K562 (cell line): ENCODE measurements at regions not wholly inside any gene's neighbourhood (a gene's known extent, or its start where the extent isn't known, plus 50 kb on each side); places are given as distances from the start of the nearest gene placed in this dataset.

Source experiments
- ATAC-seq: fragments of 200-7000 bp; cut with Tn5 transposase; 3 replicates; pipeline ENCODE4 v1.9.1; 2020; ENCODE audit warnings: moderate library complexity
- BruUV-seq: library from RNA; stranded (reverse); fragments of 400-500 nt; replicated peaks from 2 replicates; lab custom pipeline; 2021; lab: Mats Ljungman, UMichigan
- CTCF ChIA-PET: fragments of 300-600 bp; formaldehyde crosslinking; extraction: SDS; loops from one replicate; lab custom pipeline; 2021; ENCODE audit warnings: low intra/inter-chr PET ratio; lab: Yijun Ruan, JAX
- POLR2A ChIA-PET: fragments of 300-600, 350-650 bp; sonication (Branson Sonifier 250); formaldehyde crosslinking; extraction: SDS; loops from one replicate; lab custom pipeline; 2021; ENCODE audit warnings: antibody characterized with exemption, inconsistent platforms; lab: Yijun Ruan, JAX
- DNase-seq, 4 experiments: peaks; one replicate each; pipeline versions ENCODE4 v3.0.0 to v3.0.0-alpha.2; 2011 to 2018; ENCODE audit warnings: low spot score in 3 of 4, mixed read lengths in 3 of 4; ENCODE audit errors: extremely low read depth in 1 of 4
- FAIRE-seq: peaks from 2 replicates; lab custom pipeline; 2011; peaks lifted over from hg19 to GRCh38; lab: Jason Lieb, UNC
- H2AFZ ChIP-seq: 2 replicates; pipeline ENCODE4 v1.6.0; 2011; ENCODE audit warnings: low read depth, low read length, control low read depth, inconsistent platforms
- H3K27ac ChIP-seq: fragments of 200-600 bp; 3 replicates; pipeline ENCODE4 v1.8.0; 2011; ENCODE audit warnings: low read depth, mild to moderate bottlenecking, control low read depth, inconsistent platforms, low read length, moderate library complexity, mixed read lengths; ENCODE audit errors: extremely low read depth
- H3K27me3 ChIP-seq, 2 experiments: fragments of 300-600 bp in 1 of 2; 2 replicates in 1 of 2; 3 replicates in 1 of 2; pipeline versions ENCODE4 v1.6.0 to v1.8.0; 2011; ENCODE audit warnings: inconsistent platforms in 2 of 2, low read length in 2 of 2, mild to moderate bottlenecking in 1 of 2, mixed read lengths in 1 of 2, moderate library complexity in 1 of 2; ENCODE audit not compliant: control insufficient read depth in 2 of 2, insufficient read depth in 2 of 2
- H3K36me3 ChIP-seq: fragments of 300-600 bp; 3 replicates; pipeline ENCODE4 v1.8.0; 2011; ENCODE audit warnings: mild to moderate bottlenecking, low read length, inconsistent platforms; ENCODE audit not compliant: control insufficient read depth, insufficient read depth
- H3K4me1 ChIP-seq, 2 experiments: fragments of 200-600 bp in 1 of 2; replicated peaks in 1 of 2; 2 replicates in 1 of 2; 3 replicates in 1 of 2; pipeline versions ENCODE4 v1.5.1 to v1.8.0; 2011; ENCODE audit warnings: inconsistent platforms in 2 of 2, low read length in 2 of 2, mild to moderate bottlenecking in 1 of 2, mixed read lengths in 1 of 2, moderate library complexity in 1 of 2; ENCODE audit not compliant: control insufficient read depth in 2 of 2, insufficient read depth in 2 of 2
- H3K4me2 ChIP-seq: 2 replicates; pipeline ENCODE4 v1.6.1; 2011; ENCODE audit warnings: low read length, control low read depth, inconsistent platforms, mixed read lengths; ENCODE audit not compliant: insufficient read depth
- H3K4me3 ChIP-seq: fragments of 200-600 bp; sonication (generic), shearing (Covaris generic); 2 replicates; pipeline ENCODE4 v1.5.1; 2016; ENCODE audit warnings: control low read depth, inconsistent platforms
- H3K79me2 ChIP-seq: fragments of 200-600 bp; 3 replicates; pipeline ENCODE4 v1.8.0; 2011; ENCODE audit warnings: low read length, inconsistent platforms; ENCODE audit not compliant: control insufficient read depth, insufficient read depth
- H3K9ac ChIP-seq, 2 experiments: 2 replicates each; pipeline versions ENCODE4 v1.6.0 to v1.6.1; 2011; ENCODE audit warnings: low read depth in 2 of 2, low read length in 2 of 2, control low read depth in 1 of 2, inconsistent platforms in 1 of 2, mild to moderate bottlenecking in 1 of 2, mixed read lengths in 1 of 2; ENCODE audit not compliant: insufficient read depth in 1 of 2
- H3K9me1 ChIP-seq: one replicate; pipeline ENCODE4 v1.6.0; 2011; ENCODE audit warnings: inconsistent platforms, mild to moderate bottlenecking, low read length, moderate library complexity; ENCODE audit not compliant: control insufficient read depth, insufficient read depth
- H3K9me3 ChIP-seq: replicated peaks from 2 replicates; pipeline ENCODE4 v1.5.1; 2011; ENCODE audit warnings: low read depth, low read length, inconsistent platforms; ENCODE audit not compliant: control insufficient read depth, insufficient read depth
- H4K20me1 ChIP-seq: replicated peaks from 2 replicates; pipeline ENCODE4 v1.6.1; 2011; ENCODE audit warnings: low read length, inconsistent platforms, mixed read lengths; ENCODE audit not compliant: control insufficient read depth, insufficient read depth
- CHD1 ChIP-seq: fragments of 200-600 bp; sonication (generic); IDR thresholded peaks from one replicate; pipeline ENCODE4 v1.6.1; 2012; ENCODE audit warnings: mild to moderate bottlenecking, moderate library complexity, low read length, inconsistent platforms
- KAT7 ChIP-seq: sonication (generic); formaldehyde crosslinking; IDR thresholded peaks from 2 replicates; pipeline ENCODE4 v1.8.0; 2022; ENCODE audit warnings: missing genetic modification reagents, mild to moderate bottlenecking, borderline replicate concordance
- MAFF ChIP-seq: IDR thresholded peaks from 2 replicates; pipeline ENCODE4 v1.6.1; 2012; ENCODE audit warnings: low read length, improper control_type of control experiment
- MCM5 ChIP-seq: fragments of 450-650 bp; IDR thresholded peaks from 2 replicates; pipeline ENCODE4 v1.6.1; 2016; ENCODE audit warnings: low read depth
- SMAD2 ChIP-seq: fragments of 150-350 bp; IDR thresholded peaks from 2 replicates; pipeline ENCODE4 v1.6.1; 2014; ENCODE audit warnings: low read depth, mild to moderate bottlenecking, low read length
- ZNF592 ChIP-seq: fragments of 450-650 bp; IDR thresholded peaks from 2 replicates; pipeline ENCODE4 v1.6.1; 2017; ENCODE audit warnings: antibody characterized with exemption, mild to moderate bottlenecking
- ZNF696 ChIP-seq: fragments of 250-450 bp; sonication (Bioruptor Pico); conservative IDR thresholded peaks from 2 replicates; pipeline ENCODE4 v1.4.0; 2020; ENCODE audit warnings: mild to moderate bottlenecking, moderate library complexity
- WGBS: fragments of 100-300 bp; shearing (Covaris generic); methylation state at CpG from one replicate; pipeline ENCODE4 v1.1.6; 2016; ENCODE audit warnings: low coverage, mixed read lengths; ENCODE audit not compliant: insufficient coverage; ENCODE audit errors: missing lambda C conversion rate; 5-methylcytosine and 5-hydroxymethylcytosine counted together
- in situ Hi-C: fragments of 300-500 bp; cut with MboI; formaldehyde crosslinking; loops from 4 replicates; pipeline ENCODE4 v1.15.0; 2018; ENCODE audit warnings: inconsistent platforms, mixed read lengths
- intact Hi-C: fragments of 100-400 bp; cut with micrococcal nuclease; formaldehyde crosslinking; loops from 2 replicates; pipeline ENCODE4 v1.14.2; 2022

GRCh38 chr21:43313221-43313938, 113.6 kb downstream of the SIK1 start (continued):
- no peak for TF ChIP-seq ZNF592
- no peak for TF ChIP-seq CHD1
- no peak for TF ChIP-seq MCM5
- TF ChIP-seq ZNF696 (CRISPR knock-in tag), result no peak
- no peak for TF ChIP-seq KAT7 (CRISPR knock-in tag)
- TF ChIP-seq SMAD2, result no peak

GRCh38 chr21:43312751-43313169, 114.2 kb downstream of the SIK1 start:
- H4K20me1 ChIP-seq, result no peaks in the 10 kb centered on the region
- ChIA-PET POLR2A (no interaction called here), CTCF (no interaction called here)
- no peaks in the 10 kb centered on the region for H3K79me2 ChIP-seq
- no peaks in the 10 kb centered on the region for H3K36me3 ChIP-seq
- ATAC-seq (no peak), FAIRE-seq (no peak), DNase-seq (no peak)
- H3K4me1 ChIP-seq, result peaks cover 0 to 7% of the 10 kb centered on the region in 2 experiments; a peak in 1 of 5 replicates
- no peaks in the 10 kb centered on the region for H3K9me3 ChIP-seq
- no peak for TF ChIP-seq MAFF
- no peak overlapping the region for H2AFZ ChIP-seq
- no peak overlapping the region for H3K9ac ChIP-seq
- H3K27ac ChIP-seq, result no peak overlapping the region
- WGBS, result 4% methylated on average over 6 of the region's 6 CpGs
- intact Hi-C loops (no loop called here), in situ Hi-C loops (no loop called here)
- H3K4me2 ChIP-seq, result no peak overlapping the region
- no TSS peak for BruUV-seq
- no peaks in the 10 kb centered on the region for H3K9me1 ChIP-seq
- H3K27me3 ChIP-seq, result peaks cover 30 to 74% of the 10 kb centered on the region in 2 experiments; a peak in 4 of 5 replicates
- H3K4me3 ChIP-seq, result no peak overlapping the region
